ENCODE measurements at regions not wholly inside any gene's neighbourhood (a gene's known extent, or its start where the extent isn't known, plus 50 kb on each side); places are given as distances from the start of the nearest gene placed in this dataset.

GRCh38 chr2:144830543-144830942 is 310.6 kb upstream of the ZEB2 start:
- Histone ChIP-seq H3K27me3 (ENCODE audit: insufficient read depth, low read length) (no peaks in the 10 kb centered on the region), H3K36me3 (ENCODE audit: insufficient read depth, low read length) (no peaks in the 10 kb centered on the region), H3K79me2 (ENCODE audit: control insufficient read depth, insufficient read depth, low read length, unreplicated experiment) (no peaks in the 10 kb centered on the region), H3K27ac (ENCODE audit: low read depth, low read length) (no peak overlapping the region), H3K4me1 (ENCODE audit: control insufficient read depth, insufficient read depth, low read length, unreplicated experiment) (peaks cover 19% of the 10 kb centered on the region), H2AFZ (ENCODE audit: low read length, unreplicated experiment) (no peak overlapping the region), H3K4me3 (ENCODE audit: low read depth, low read length) (no peak overlapping the region)

- Histone ChIP-seq H2AFZ (ENCODE audit: low read length, unreplicated experiment) (no peak overlapping the region), H3K36me3 (ENCODE audit: insufficient read depth, low read length) (no peaks in the 10 kb centered on the region), H3K4me1 (ENCODE audit: control insufficient read depth, insufficient read depth, low read length, unreplicated experiment) (no peaks in the 10 kb centered on the region), H3K79me2 (ENCODE audit: control insufficient read depth, insufficient read depth, low read length, unreplicated experiment) (no peaks in the 10 kb centered on the region), H3K27ac (ENCODE audit: low read depth, low read length) (no peak overlapping the region), H3K4me3 (ENCODE audit: low read depth, low read length) (no peak overlapping the region), H3K27me3 (ENCODE audit: insufficient read depth, low read length) (no peaks in the 10 kb centered on the region)
Measured at GRCh38 chr2:144827404-144827803, 307.5 kb upstream of the ZEB2 start.

GRCh38 chr2:144826105-144826504 is 306.2 kb upstream of the ZEB2 start:
- Histone ChIP-seq H3K27ac (ENCODE audit: low read depth, low read length) (no peak overlapping the region), H3K79me2 (ENCODE audit: control insufficient read depth, insufficient read depth, low read length, unreplicated experiment) (no peaks in the 10 kb centered on the region), H3K4me1 (ENCODE audit: control insufficient read depth, insufficient read depth, low read length, unreplicated experiment) (no peaks in the 10 kb centered on the region), H3K4me3 (ENCODE audit: low read depth, low read length) (no peak overlapping the region), H3K27me3 (ENCODE audit: insufficient read depth, low read length) (no peaks in the 10 kb centered on the region), H3K36me3 (ENCODE audit: insufficient read depth, low read length) (no peaks in the 10 kb centered on the region), H2AFZ (ENCODE audit: low read length, unreplicated experiment) (no peak overlapping the region)

- no peaks in the 10 kb centered on the region for H3K27me3 ChIP-seq (ENCODE audit: insufficient read depth, low read length)
- H2AFZ ChIP-seq (ENCODE audit: low read length, unreplicated experiment) = no peak overlapping the region
- H3K27ac ChIP-seq (ENCODE audit: low read depth, low read length) = no peak overlapping the region
- no peak overlapping the region for H3K4me3 ChIP-seq (ENCODE audit: low read depth, low read length)
- H3K79me2 ChIP-seq (ENCODE audit: control insufficient read depth, insufficient read depth, low read length, unreplicated experiment) = no peaks in the 10 kb centered on the region
- H3K36me3 ChIP-seq (ENCODE audit: insufficient read depth, low read length) = no peaks in the 10 kb centered on the region
- H3K4me1 ChIP-seq (ENCODE audit: control insufficient read depth, insufficient read depth, low read length, unreplicated experiment) = no peaks in the 10 kb centered on the region
Measured at GRCh38 chr2:144825331-144826020, 305.6 kb upstream of the ZEB2 start.

GRCh38 chr2:144824306-144825080 is 304.6 kb upstream of the ZEB2 start:
- no peak overlapping the region for H2AFZ ChIP-seq (ENCODE audit: low read length, unreplicated experiment)
- no peaks in the 10 kb centered on the region for H3K4me1 ChIP-seq (ENCODE audit: control insufficient read depth, insufficient read depth, low read length, unreplicated experiment)
- no peak overlapping the region for H3K4me3 ChIP-seq (ENCODE audit: low read depth, low read length)
- H3K27me3 ChIP-seq (ENCODE audit: insufficient read depth, low read length) = no peaks in the 10 kb centered on the region
- H3K27ac ChIP-seq (ENCODE audit: low read depth, low read length) = no peak overlapping the region
- H3K79me2 ChIP-seq (ENCODE audit: control insufficient read depth, insufficient read depth, low read length, unreplicated experiment) = no peaks in the 10 kb centered on the region
- H3K36me3 ChIP-seq (ENCODE audit: insufficient read depth, low read length) = no peaks in the 10 kb centered on the region

- Histone ChIP-seq H3K27ac (ENCODE audit: low read depth, low read length) (no peak overlapping the region), H3K79me2 (ENCODE audit: control insufficient read depth, insufficient read depth, low read length, unreplicated experiment) (no peaks in the 10 kb centered on the region), H3K27me3 (ENCODE audit: insufficient read depth, low read length) (no peaks in the 10 kb centered on the region), H3K36me3 (ENCODE audit: insufficient read depth, low read length) (no peaks in the 10 kb centered on the region), H2AFZ (ENCODE audit: low read length, unreplicated experiment) (no peak overlapping the region), H3K4me3 (ENCODE audit: low read depth, low read length) (no peak overlapping the region), H3K4me1 (ENCODE audit: control insufficient read depth, insufficient read depth, low read length, unreplicated experiment) (no peaks in the 10 kb centered on the region)
Measured at GRCh38 chr2:144822966-144823365, 303.0 kb upstream of the ZEB2 start.

- Histone ChIP-seq H3K36me3 (ENCODE audit: insufficient read depth, low read length) (no peaks in the 10 kb centered on the region), H3K27ac (ENCODE audit: low read depth, low read length) (no peak overlapping the region), H3K79me2 (ENCODE audit: control insufficient read depth, insufficient read depth, low read length, unreplicated experiment) (no peaks in the 10 kb centered on the region), H2AFZ (ENCODE audit: low read length, unreplicated experiment) (no peak overlapping the region), H3K4me3 (ENCODE audit: low read depth, low read length) (no peak overlapping the region), H3K4me1 (ENCODE audit: control insufficient read depth, insufficient read depth, low read length, unreplicated experiment) (no peaks in the 10 kb centered on the region), H3K27me3 (ENCODE audit: insufficient read depth, low read length) (no peaks in the 10 kb centered on the region)
Measured at GRCh38 chr2:144812288-144812687, 292.4 kb upstream of the ZEB2 start.

- no peaks in the 10 kb centered on the region for H3K79me2 ChIP-seq (ENCODE audit: control insufficient read depth, insufficient read depth, low read length, unreplicated experiment)
- H3K27ac ChIP-seq (ENCODE audit: low read depth, low read length) = peak overlapping the region; percentile 40
- no peak overlapping the region for H3K4me3 ChIP-seq (ENCODE audit: low read depth, low read length)
- H3K36me3 ChIP-seq (ENCODE audit: insufficient read depth, low read length) = no peaks in the 10 kb centered on the region
- peaks cover 11% of the 10 kb centered on the region for H3K4me1 ChIP-seq (ENCODE audit: control insufficient read depth, insufficient read depth, low read length, unreplicated experiment)
- H2AFZ ChIP-seq (ENCODE audit: low read length, unreplicated experiment) = peak overlapping the region; percentile 45
- no peaks in the 10 kb centered on the region for H3K27me3 ChIP-seq (ENCODE audit: insufficient read depth, low read length)
Measured at GRCh38 chr2:144801766-144802165, 281.8 kb upstream of the ZEB2 start.

- Histone ChIP-seq H3K36me3 (ENCODE audit: insufficient read depth, low read length) (no peaks in the 10 kb centered on the region), H3K4me3 (ENCODE audit: low read depth, low read length) (no peak overlapping the region), H2AFZ (ENCODE audit: low read length, unreplicated experiment) (peak overlapping the region; percentile 45), H3K4me1 (ENCODE audit: control insufficient read depth, insufficient read depth, low read length, unreplicated experiment) (peaks cover 11% of the 10 kb centered on the region), H3K27me3 (ENCODE audit: insufficient read depth, low read length) (no peaks in the 10 kb centered on the region), H3K79me2 (ENCODE audit: control insufficient read depth, insufficient read depth, low read length, unreplicated experiment) (no peaks in the 10 kb centered on the region), H3K27ac (ENCODE audit: low read depth, low read length) (peak overlapping the region; percentile 40; the same call in 1 of the 2 replicates)
Measured at GRCh38 chr2:144801325-144801724, 281.4 kb upstream of the ZEB2 start.

- Histone ChIP-seq H2AFZ (ENCODE audit: low read length, unreplicated experiment) (no peak overlapping the region), H3K4me1 (ENCODE audit: control insufficient read depth, insufficient read depth, low read length, unreplicated experiment) (peaks cover 11% of the 10 kb centered on the region), H3K27me3 (ENCODE audit: insufficient read depth, low read length) (no peaks in the 10 kb centered on the region)
Measured at GRCh38 chr2:144798989-144799388, 279.1 kb upstream of the ZEB2 start.

GRCh38 chr2:144798034-144798433 is 278.1 kb upstream of the ZEB2 start:
- H3K27ac ChIP-seq (ENCODE audit: low read depth, low read length) = no peak overlapping the region
- H3K79me2 ChIP-seq (ENCODE audit: control insufficient read depth, insufficient read depth, low read length, unreplicated experiment) = no peaks in the 10 kb centered on the region
- no peaks in the 10 kb centered on the region for H3K36me3 ChIP-seq (ENCODE audit: insufficient read depth, low read length)
- no peak overlapping the region for H3K4me3 ChIP-seq (ENCODE audit: low read depth, low read length)
- no peak overlapping the region for H2AFZ ChIP-seq (ENCODE audit: low read length, unreplicated experiment)
- no peaks in the 10 kb centered on the region for H3K27me3 ChIP-seq (ENCODE audit: insufficient read depth, low read length)
- peaks cover 11% of the 10 kb centered on the region for H3K4me1 ChIP-seq (ENCODE audit: control insufficient read depth, insufficient read depth, low read length, unreplicated experiment)

More at GRCh38 chr2:144798989-144799388, 279.1 kb upstream of the ZEB2 start:
- no peak overlapping the region for H3K4me3 ChIP-seq (ENCODE audit: low read depth, low read length)
- H3K79me2 ChIP-seq (ENCODE audit: control insufficient read depth, insufficient read depth, low read length, unreplicated experiment) = no peaks in the 10 kb centered on the region
- no peak overlapping the region for H3K27ac ChIP-seq (ENCODE audit: low read depth, low read length)
- no peaks in the 10 kb centered on the region for H3K36me3 ChIP-seq (ENCODE audit: insufficient read depth, low read length)
